ENCODE measurements at regions not wholly inside any gene's neighbourhood (a gene's known extent, or its start where the extent isn't known, plus 50 kb on each side); places are given as distances from the start of the nearest gene placed in this dataset.

GRCh38 chr1:4086921-4087320, 186.8 kb upstream of the C1orf174 start:
- TF ChIP-seq CTCF (IDR thresholded peaks at IDR 0.05) = no peak
- no peak for TF ChIP-seq EP300 (IDR thresholded peaks at IDR 0.05)

Measured in tibial nerve (tissue), 4 donors.